ENCODE measurements at regions not wholly inside any gene's neighbourhood (a gene's known extent, or its start where the extent isn't known, plus 50 kb on each side); places are given as distances from the start of the nearest gene placed in this dataset.

GRCh38 chrX:95029571-95029970, 1355.6 kb downstream of the FAM133A start:
- no peak for DNase-seq (ENCODE audit: low spot score in 2 of 2)
- no peak for FAIRE-seq

DNA sequence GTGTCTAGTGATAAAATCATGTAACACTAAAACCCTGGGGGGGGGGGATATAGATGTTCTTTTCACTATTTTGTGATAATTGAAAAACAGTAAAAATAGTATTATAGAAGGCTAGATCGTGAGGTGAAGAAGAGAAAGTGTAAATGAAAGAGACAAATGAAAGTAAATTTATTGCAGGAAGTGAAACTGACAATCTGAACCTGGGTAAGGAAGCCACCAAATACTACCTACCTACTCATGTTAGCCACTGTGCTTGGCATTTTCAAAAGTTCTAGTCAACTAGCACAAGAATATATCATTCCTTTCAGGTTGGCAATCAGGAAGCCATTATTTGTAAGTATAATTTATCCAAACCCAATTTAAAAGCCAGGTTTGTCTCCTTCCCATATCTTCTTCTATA, 1366.1 kb downstream of the FAM133A start:
- no peak for FAIRE-seq

GRCh38 chrX:95044331-95044730, 1370.3 kb downstream of the FAM133A start:
- FAIRE-seq (no peak), DNase-seq (ENCODE audit: low spot score in 2 of 2) (no peak)

More for the DNA sequence above, 1366.1 kb downstream of the FAM133A start:
- no peak for DNase-seq (ENCODE audit: low spot score in 2 of 2)

- DNase-seq (ENCODE audit: low spot score in 2 of 2) (no peak), FAIRE-seq (no peak)
Measured at GRCh38 chrX:95055991-95056390, 1382.0 kb downstream of the FAM133A start.

DNA sequence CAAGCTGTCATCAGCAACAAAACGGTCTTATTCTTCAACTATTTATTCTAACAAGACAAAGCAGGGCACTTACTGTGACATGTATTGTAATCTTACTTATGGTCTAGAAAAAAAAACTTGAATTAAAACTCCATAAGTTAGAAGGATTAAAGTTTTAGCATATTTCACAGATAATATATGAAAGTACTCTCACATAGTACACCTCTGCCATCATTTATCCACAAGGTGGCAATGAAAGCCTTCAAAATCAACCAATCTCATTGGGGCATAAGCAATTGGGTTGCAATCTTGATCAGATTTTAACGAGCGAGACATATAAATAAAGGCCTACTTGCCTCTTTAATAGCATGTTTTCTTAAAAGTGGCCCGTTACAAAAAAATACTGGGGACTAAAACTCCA, 1382.9 kb downstream of the FAM133A start:
- no peak for DNase-seq (ENCODE audit: low spot score in 2 of 2)
- no peak for FAIRE-seq

DNA sequence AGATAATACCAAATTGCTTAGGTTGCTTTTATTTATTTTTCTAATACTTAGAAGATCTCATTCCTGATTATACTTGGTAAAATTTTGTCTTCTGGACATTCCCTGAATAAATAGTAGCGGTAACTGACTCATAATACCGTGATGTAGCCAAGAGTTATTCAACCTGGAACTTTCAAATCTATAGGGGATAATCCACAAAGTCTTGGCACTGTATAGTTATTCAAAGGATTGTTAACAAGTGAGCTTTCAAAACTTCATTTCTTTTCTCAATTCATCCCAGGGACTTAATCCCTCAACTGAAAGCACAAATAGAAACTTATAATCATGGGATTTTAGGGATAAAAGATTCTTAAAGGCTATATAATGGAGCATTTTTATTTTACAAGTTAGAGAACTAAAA, 1383.3 kb downstream of the FAM133A start:
- FAIRE-seq (no peak), DNase-seq (ENCODE audit: low spot score in 2 of 2) (no peak)

- no peak for FAIRE-seq
- no peak for DNase-seq (ENCODE audit: low spot score in 2 of 2)
Measured at GRCh38 chrX:95058815-95059214, 1384.8 kb downstream of the FAM133A start.

GRCh38 chrX:95059909-95060308, 1385.9 kb downstream of the FAM133A start:
- FAIRE-seq (no peak), DNase-seq (ENCODE audit: low spot score in 2 of 2) (no peak)

DNA sequence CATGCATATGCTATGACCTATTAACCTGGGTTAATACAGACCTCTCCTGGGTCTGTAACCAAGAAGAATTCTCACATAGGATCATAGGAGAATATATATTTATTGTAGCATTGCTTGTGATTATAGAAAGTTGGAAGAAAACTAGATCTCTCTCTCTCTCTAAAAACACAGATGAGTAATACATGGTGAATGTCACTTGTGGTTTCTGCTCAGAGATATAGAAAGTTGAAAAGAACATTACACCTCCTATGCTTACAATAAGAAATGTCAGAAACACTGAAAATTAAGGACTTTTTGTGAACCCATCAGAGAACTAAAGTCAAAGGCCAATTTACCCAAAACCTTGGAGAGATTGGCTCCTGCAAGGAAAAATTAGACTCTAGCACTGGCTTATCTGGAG, 1389.5 kb downstream of the FAM133A start:
- DNase-seq (ENCODE audit: low spot score in 2 of 2), result no peak
- no peak for FAIRE-seq

- peak; percentile 56 for FAIRE-seq
Measured at GRCh38 chrX:95065151-95065550, 1391.1 kb downstream of the FAM133A start.

GRCh38 chrX:95071052-95071451, 1397.0 kb downstream of the FAM133A start:
- no peak for DNase-seq (ENCODE audit: low spot score in 2 of 2)
- FAIRE-seq, result no peak

More at GRCh38 chrX:95065151-95065550, 1391.1 kb downstream of the FAM133A start:
- no peak for DNase-seq (ENCODE audit: low spot score in 2 of 2)

- DNase-seq (ENCODE audit: low spot score in 2 of 2) (no peak), FAIRE-seq (no peak)
Measured at GRCh38 chrX:95071621-95072020, 1397.6 kb downstream of the FAM133A start.

- DNase-seq (ENCODE audit: low spot score in 2 of 2) (no peak), FAIRE-seq (no peak)
Measured at GRCh38 chrX:95076449-95076848, 1402.4 kb downstream of the FAM133A start.

DNA sequence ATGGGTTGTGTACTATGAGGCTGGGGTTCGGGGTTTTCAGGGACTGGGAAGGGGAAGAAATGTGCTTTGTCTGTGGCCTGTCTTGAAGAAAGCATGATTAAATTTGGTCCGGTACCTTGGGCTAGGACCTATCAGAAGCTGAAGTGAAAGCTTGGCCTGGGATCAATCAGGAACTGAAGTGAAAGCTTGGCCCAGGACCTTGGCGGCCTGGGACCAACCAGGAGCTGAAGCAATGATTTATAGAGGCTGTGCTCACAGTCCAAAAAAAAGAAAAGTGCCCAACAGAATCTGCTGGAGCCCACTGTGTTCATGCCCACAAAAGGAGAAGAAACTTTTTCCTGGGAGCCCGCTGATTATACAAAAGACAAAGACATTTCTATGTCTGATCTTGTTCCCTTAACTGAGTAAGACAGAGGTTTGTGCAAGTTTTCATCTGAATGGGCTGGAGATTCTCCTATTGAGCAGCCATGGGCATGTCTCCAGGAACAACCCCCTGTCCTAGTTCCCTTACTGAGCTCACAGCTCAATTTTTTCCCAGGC, 1427.9 kb downstream of the FAM133A start:
- DNase-seq (ENCODE audit: low spot score in 2 of 2) (no peak), FAIRE-seq (no peak)

GRCh38 chrX:95117556-95117955, 1443.5 kb downstream of the FAM133A start:
- FAIRE-seq (no peak), DNase-seq (ENCODE audit: low spot score in 2 of 2) (no peak)

- no peak for DNase-seq (ENCODE audit: low spot score in 2 of 2)
- FAIRE-seq, result no peak
Measured at GRCh38 chrX:95145848-95146490, 1472.0 kb downstream of the FAM133A start.

GRCh38 chrX:95152810-95153209, 1478.8 kb downstream of the FAM133A start:
- FAIRE-seq (no peak), DNase-seq (ENCODE audit: low spot score in 2 of 2) (no peak)

- FAIRE-seq, result no peak
Measured at GRCh38 chrX:95156566-95156965, 1482.6 kb downstream of the FAM133A start.

More at GRCh38 chrX:95156566-95156965, 1482.6 kb downstream of the FAM133A start:
- no peak for DNase-seq (ENCODE audit: low spot score in 2 of 2)

Data from frontal cortex (tissue), 3 donors.